ENCODE measurements at regions not wholly inside any gene's neighbourhood (a gene's known extent, or its start where the extent isn't known, plus 50 kb on each side); places are given as distances from the start of the nearest gene placed in this dataset.

DNA sequence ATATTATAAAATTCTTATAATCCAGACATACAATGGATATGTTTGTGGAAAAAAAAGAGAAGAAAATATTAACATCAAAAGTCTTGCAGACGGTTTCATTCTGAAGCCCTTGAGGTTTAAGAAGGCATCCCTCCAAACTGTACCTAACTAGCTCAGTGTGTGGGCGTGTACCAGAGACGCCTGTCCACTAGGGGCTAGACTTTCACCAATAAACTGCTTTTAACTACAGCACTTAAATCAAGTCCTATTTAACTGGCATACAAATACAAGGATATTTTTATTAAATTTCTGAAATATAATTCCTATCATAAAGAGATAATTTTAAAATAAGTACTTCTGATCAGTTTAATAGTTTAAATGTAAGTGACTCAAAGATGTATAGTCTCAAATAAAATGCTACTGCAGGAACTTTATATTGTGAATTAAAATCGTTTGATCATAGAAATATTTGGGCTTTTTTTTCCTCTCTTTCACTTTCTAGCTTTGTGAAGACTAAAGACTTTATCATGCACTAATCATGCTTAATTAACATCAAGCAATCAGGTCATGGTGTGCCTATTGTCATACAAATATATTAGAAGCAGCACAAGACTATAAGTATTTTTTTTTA lies 437.7 kb downstream of the SATB2 start:
- DNase-seq: no peak

DNA sequence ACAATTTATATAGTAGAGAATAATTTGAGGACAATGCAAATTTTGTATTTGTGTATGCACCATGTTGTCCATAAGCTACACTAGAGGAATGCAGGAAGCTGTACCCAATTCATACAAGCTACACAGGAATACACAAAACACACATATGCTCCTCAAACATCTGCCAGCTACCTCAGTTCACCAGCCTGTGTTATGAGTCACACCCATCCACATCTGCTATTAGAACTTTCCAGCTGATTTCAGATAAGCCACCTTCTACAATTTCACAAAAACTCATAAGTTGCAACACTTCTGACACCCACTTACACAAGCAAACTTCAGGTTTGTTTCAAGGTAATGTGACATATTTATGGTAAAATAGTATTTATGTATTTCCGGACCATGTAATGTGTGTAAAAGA lies 438.9 kb downstream of the SATB2 start:
- DNase-seq: no peak

DNA sequence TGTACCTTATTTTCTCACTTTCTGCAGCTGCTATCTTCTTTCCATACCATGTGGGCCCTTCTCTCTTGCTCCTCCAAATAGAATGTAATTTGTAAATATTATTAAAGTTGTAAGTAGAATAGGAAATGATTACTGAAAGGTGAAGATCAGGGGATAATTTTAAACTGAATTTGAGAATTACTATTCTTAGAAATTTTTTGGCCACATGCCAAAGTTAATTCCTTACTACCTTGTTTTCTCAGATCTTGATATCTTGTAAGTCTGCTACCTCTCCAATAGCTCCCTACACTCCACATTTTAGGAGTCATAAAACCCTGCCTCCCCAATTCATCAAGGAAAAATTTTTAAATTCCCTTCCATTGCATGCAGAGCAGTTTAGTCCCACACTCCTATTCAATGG lies 442.7 kb downstream of the SATB2 start:
- no peak for DNase-seq

DNA sequence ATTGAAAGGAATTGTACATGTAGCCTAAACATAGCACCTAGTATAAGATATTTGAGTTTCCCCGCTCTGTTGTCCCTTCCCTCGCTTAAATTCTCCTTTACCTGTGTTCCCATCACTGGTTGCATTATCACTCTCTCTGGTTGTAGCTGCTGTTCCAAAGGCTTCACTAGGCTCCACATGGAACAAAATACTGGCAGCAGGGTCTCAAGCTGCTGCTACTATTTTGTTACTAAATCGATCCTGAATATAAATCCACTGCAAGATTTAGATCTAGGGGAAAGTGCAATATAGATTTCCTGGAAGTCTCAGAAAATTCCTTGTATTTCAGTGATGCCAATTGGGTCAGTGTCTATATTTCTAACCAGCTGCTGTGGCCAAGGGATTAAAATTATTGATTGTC lies 443.5 kb downstream of the SATB2 start:
- DNase-seq: no peak

DNA sequence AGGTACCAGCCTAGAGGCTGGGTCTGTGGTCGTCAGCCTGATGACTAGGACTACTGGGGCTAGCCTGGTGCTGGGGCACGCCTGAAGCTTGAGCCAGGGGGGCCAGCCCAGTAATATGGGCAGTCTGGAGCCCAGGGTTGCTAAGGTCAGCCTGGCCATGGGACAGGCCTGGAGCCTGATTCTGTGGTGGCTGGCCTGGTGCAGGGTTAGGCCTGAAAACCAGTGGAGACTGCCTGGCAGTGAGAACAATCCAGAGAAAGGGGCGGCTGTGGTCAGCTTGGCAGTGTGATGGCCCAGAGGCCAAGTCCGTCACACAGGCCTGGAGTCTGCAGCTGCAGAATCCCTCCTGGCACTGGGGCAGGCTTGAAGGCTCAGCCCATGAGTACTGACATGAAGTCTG lies 445.8 kb downstream of the SATB2 start:
- no peak for DNase-seq

DNA sequence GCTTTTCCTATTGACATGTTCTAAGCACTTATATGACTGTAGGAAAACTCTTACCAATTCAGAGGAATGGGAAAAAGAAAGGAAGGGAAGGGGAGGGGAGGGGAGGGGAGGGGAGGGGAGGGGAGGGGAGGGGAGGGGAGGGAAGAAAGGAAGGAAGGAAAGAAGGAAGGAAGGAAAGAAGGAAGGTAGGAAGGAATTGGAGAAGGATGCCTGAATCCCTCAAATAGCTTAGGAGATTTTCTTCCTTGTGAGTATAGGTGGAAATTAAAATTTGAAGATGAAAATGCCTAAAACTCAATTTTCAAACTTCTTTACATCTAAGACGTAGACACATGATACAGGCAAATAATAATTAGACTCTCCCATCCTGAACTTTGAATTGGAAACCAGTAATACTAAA lies 463.1 kb downstream of the SATB2 start:
- no peak for DNase-seq

DNA sequence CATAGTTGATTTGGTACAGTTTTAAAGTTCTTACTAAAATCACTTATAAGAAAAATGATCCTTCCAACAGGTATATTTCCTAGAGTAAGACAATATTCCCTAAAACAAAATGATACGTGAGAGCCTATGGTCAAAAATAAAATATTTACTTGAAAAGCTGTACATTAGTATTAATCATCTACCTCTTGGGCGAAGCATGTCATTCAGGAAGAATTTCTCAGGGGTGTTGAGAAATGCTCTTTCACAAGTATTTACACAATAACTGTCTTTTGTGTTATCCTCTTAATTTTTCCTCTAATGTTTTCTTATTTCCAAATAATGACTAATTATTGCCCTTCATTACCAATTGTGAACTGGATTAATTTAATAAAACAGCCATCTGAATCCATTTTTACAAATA lies 466.3 kb downstream of the SATB2 start:
- no peak for DNase-seq

DNA sequence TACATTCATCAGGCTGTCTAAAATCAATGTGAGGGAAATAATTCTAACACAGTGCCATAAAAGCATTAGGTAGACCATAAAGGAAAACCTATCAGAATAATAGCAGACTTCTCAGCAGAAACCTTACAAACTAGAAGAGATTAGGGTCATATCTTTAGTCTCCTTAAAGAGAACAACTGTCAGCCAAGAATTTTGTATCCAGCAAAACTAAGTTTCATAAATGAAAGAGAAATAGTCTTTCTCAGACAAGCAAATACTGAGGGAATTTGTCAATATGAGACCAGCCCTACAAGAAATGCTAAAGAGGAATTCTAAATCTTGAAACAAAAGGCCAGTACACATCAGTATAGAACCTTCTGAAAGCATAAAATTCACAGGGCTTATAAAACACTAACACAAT lies 482.0 kb downstream of the SATB2 start:
- DNase-seq: no peak

DNA sequence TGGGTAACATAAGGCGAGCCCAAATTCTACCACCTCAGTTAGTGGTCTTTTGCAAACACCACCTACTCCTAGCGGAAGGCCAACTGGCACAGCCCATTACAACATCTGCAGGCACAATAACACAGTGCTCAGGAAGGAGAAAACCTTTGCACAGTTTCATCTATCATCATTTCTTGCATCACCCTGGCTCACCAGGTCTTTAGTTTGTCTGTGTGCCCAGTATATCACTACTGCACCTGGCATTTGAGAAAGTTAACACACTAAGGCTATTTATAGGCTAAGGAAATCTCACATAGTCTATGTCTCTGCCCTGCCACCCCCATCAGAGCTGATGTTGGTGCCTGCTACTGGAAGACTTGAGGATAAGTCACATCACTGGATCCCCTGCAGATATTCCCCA lies 484.0 kb downstream of the SATB2 start:
- DNase-seq: no peak

DNA sequence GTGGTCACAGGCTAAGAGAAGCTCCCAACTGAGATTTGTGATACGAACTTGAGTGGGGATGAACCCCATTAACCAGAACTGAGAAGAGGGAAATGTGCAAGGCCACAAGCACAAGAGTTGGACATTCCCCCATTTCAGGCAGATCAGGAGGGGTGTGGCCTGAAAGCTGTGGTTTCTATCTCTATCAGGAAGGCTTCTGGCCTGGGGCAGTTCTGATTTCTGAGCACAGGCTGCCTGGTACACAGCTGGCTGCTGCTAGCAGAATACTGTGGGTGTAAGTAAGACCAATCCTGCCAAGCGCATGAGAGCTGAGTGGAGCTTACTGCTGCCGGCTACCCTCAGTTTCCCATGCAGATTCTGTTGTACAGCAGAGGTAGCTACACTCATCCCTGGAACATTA lies 484.6 kb downstream of the SATB2 start:
- no peak for DNase-seq

DNA sequence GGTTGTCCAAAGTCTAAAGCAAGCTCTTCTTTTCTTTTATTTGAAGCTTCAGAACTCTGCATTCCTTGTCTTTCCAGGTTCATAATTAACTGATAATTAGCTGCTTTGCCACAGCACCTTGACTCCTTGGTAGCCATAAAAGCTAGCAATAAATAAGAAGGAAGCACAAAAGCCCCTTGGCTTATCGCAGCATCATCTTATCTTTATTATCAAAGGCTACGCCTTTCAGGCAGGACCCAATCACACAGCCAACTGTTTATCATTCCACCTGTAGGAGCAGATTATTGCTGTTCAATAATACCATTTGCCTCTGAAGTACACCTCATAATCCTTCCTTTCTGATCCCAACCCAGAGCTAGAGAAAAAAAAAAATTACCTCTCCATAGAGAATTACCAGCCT lies 489.2 kb downstream of the SATB2 start:
- DNase-seq: no peak

DNA sequence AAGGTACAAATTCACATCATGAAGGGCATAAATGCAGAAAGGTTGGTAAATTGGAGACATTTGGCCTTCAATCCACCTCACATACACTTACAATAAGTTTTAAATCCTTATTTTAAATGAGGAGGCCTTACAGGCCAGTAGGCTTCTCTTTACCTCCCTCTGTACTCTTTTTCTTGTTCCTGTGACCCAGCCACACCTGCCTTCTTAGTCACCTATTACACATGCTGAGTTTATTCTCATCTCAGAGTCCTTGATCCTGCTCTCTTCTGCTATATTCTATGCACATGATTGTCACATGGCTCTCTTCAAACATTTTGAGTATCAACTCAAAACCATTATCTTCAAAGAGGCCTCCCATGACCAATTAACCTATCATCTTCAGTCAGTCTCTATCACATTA lies 491.5 kb downstream of the SATB2 start:
- DNase-seq: no peak

DNA sequence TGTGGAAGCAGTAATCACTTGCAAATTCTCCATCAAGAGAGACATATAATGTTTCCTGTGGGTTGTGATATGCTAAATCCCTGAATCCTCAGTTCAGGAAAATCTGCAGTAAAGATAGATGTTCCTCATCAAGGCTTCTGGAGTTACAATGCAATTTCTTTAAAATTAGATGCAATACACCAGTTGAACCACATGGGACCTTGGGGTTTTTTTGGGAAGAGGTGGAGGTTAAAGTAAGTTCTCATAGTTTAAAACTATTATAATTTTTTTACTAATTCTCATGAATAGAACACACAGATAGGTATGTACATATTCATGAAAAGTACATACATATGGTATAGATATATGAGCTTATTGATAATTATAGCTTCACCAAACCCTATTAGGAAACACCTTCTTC lies 496.2 kb downstream of the SATB2 start:
- no peak for DNase-seq

DNA sequence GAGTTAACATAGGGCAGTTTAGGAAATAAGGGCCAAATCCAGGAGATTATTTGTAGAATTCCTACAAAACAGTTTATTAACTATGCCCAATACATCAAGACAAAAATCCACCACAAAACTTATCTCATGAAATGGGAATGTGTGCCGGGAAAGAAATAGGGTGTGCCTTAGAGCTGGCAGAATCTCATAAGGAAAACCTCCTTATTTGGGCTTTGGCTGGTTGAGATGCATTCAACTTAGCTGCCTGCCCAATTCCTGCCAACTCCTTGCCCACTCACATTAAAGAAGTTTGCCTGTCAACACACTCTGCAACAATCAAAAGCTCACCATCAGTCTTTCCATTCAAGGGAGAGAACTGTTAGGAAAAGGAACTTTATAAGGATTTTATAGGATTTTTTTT lies 500.6 kb downstream of the SATB2 start:
- DNase-seq: no peak

DNA sequence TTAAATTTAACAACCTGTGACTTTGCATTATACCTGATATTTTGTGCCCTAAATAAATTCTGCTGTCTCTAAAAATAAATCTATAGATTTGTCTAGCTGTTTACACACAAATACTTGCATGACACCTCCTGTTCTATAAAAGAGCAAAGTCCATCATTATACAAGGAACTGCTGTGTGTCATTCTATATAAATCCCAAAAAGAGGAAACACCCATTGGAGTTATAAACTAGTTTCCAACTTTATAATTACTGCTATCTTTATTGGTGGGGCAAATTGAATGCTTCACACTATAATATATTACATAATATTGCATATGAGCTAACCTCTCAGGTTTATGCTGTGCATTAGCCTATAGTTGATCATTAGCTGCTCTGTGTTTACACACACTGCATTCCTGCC lies 504.4 kb downstream of the SATB2 start:
- DNase-seq: no peak

DNA sequence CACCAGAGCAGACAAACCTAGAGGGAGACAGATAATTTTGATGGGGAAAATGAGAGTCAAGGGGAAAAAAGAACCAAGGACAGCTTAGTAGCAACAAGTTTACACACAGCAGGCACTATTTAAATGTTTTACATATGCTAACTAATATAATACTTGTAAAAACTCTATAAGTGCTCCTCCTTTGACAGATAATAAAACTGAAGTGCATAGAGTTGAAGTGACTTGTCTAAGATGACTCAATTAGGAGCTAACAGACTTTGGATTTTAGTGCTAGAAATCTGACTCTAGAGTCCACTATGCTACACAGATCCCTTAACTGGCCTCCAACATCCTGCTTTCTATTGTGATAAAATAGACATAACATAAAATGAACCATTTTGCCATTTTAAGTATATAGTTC lies 506.9 kb downstream of the SATB2 start:
- DNase-seq: no peak

DNA sequence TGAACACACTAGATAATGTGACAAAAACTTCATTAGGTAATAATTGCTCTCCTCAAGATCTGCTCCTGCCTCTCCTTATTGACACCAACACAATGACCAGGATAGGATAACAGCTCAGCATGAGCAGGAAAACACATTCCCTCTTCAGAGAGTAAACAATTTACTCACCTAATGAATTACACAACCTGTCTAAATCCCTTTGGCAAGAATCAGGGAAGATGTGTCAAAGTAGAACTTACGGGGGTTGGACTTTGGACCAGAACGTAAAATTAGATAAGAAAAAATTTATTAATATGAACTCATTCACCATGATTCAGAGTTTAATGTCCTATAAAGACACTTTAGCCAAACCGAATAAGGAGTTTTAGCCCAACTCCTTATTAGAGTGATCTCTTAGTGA lies 512.2 kb downstream of the SATB2 start:
- DNase-seq: no peak

DNA sequence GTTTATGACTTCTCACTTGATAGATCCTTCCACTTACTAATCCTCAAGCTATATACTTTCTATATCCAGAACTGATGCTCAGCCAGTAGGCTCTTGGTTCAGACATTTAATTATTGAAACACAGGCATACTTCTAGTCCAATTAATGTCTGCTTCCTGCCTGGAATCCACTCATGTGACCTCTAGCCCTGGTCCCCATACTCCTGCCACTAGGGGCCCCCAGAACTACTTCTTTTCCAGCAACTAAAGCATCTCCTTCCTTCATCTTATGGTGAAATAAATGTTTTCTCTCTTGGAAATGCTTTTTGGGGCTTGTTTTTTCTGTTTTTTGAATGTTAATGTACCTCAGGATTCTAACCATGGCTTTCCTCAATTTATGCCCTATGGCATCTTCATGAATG lies 527.6 kb downstream of the SATB2 start:
- no peak for DNase-seq

DNA sequence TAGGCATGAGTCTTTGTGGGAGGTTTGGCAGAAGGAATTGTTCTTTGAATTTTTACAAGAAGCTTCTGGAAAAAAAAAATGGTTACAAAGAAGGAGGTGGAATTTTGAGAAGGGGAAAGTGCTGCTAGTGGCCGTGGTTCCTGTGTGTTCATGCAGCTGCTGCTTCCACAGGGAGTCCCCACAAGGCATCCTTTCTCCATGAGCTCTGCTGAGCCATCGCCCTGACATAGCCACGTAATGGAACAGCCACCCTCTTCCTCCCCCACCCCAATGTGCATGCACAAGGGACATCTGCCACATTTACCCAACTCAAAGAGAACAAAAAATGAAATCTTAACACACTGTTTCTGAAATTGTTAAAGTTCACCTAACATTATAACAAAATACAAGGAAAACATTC lies 529.7 kb downstream of the SATB2 start:
- no peak for DNase-seq

DNA sequence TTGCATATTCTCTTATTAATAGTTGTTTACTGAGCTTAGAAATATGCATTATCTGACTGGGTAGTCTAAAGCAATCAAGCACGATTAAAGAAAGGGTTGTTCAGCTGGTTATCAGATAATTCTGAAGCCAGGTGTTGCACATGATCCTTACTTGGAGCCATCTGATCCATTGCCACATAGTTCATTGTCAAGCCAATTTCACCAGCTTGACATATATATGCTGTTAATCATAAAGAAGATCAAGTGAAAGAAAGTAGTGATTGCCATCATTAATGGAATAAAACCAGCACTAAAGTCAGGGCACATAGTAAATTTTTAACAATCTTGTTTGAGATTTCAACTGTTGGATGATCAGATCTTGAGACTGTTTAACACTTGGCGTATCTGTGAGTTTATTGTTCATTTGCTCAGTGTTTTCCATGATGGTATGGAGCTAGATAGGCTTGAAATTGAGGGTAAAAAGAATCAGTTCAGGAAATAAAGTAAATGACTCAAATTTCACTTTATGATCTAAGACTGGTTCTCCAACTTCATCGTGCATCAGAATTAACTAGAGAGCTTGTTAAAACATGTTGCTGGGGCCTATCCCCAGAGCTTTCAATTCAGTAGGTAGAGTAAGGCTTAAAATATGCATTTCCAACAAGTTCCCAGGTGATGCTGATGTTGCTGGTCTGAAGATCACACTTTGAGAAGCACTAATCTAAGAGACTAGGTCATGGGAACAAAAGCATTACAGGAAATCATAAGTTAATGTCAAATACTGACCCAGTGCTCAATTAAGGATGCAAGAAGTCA lies 539.6 kb downstream of the SATB2 start:
- no peak for DNase-seq

DNA sequence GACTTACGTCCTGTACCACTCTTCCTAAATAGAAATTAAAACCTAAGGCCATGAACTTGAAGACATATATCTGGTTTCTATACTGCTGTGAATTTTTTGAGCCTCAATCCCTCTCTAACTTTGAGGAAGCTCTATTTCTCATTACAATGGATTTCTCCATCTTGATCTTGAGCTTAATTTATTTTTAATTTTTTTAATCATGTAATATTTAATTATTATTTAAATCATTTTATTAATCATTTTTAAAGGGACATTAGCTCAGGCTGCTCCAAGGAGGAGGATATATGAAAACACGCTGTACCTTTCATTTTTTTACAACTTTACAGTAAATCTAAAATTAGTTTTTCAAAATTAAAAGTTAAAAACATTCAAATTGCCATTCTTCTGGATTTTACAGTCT lies 540.5 kb downstream of the SATB2 start:
- no peak for DNase-seq

DNA sequence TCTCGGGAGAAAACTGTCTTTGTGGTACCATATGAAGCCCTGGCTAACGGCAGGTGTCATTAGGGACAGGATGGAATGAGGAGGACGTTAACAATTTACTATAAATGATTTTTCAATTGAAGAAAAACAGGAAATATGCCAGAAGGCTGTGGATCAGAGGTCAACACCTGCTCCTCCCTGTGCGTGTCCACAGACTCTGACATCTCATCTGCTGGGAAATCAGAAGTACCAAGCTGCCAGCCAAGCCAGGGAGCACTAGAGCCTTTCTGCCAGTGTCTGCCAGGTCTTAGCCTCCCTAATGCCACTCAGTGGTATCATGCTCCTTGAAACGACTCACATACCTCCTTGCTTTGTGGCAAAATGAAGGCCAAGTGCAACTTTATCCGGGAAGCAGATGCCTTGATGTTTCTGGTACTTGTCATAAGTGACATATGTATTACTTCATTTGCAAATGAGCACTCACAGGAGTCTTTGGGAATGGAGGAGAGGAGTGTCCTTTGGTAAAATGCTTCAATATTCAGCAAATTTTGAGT lies 541.1 kb downstream of the SATB2 start:
- DNase-seq: peak; percentile 97

DNA sequence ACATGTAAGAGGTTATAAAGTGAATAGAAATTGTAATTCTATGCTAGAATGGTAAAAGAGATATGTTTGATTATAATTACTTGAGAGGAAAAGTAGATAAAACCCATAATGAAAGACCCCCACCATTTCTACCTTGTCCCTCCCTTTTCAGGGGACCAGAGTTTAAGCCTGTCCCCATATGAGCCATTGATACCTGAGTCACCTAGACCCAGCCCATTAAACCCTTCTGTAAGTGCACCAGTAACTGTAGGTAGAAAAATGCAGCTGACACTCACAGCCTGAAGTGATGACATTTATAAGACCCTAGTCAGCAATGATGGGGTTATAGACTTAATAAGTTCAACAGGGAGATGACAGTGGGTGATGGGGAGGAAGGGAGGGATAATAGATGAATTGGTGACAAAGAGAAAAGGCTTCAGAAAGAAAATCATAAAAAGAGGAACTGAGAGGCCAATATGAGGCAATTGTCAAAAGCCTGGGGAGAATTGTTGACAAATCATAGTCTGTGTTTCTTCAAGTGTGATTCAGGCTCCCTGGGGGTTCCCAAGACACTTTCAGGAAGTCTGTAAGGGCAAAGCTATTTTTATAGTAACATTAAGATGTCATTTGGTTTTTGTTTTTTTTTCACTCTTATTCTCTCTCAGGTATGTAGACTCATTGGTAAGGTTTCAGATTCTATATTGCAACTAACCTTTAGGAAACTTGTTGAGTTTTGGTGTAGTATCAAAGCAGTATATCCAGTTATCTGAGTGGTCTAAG lies 544.2 kb downstream of the SATB2 start:
- DNase-seq: no peak

All from NCI-H524 treated with DMSO at 0.1 percent for 48 hours (cell line).